HFFc6 (cell line): ENCODE measurements at regions not wholly inside any gene's neighbourhood (a gene's known extent, or its start where the extent isn't known, plus 50 kb on each side); places are given as distances from the start of the nearest gene placed in this dataset.
A peak's percentile ranks its signal among the peaks of the same experiment; 100 is the strongest.

Source experiments
- DNase-seq: peaks from one replicate; pipeline ENCODE4 v3.0.0-alpha.2; 2018
- H3K27ac Mint-ChIP-seq: 2 replicates; pipeline ENCODE4 v1.8.0; 2020; ENCODE audit warnings: mild to moderate bottlenecking, mixed read lengths
- H3K27me3 Mint-ChIP-seq: 2 replicates; pipeline ENCODE4 v1.8.0; 2021; ENCODE audit warnings: mild to moderate bottlenecking, moderate library complexity, mixed read lengths; ENCODE audit not compliant: insufficient read depth
- H3K36me3 Mint-ChIP-seq: 2 replicates; pipeline ENCODE4 v1.8.0; 2021; ENCODE audit warnings: low read depth, mixed read lengths
- H3K4me1 Mint-ChIP-seq: 2 replicates; pipeline ENCODE4 v1.8.0; 2020; ENCODE audit warnings: low read depth, mixed read lengths
- H3K4me3 Mint-ChIP-seq: 2 replicates; pipeline ENCODE4 v1.8.0; 2020; ENCODE audit warnings: mild to moderate bottlenecking, moderate library complexity, mixed read lengths
- H3K9me3 Mint-ChIP-seq: 2 replicates; pipeline ENCODE4 v1.8.0; 2020; ENCODE audit warnings: mild to moderate bottlenecking, mixed read lengths
- TF ChIP-seq, protein P1 (sequence below): fragments of 200-600 bp; sonication (generic); IDR thresholded peaks from 2 replicates; pipeline ENCODE4 v1.5.0; 2021; ENCODE audit warnings: antibody characterized with exemption, mild to moderate bottlenecking

DNA sequence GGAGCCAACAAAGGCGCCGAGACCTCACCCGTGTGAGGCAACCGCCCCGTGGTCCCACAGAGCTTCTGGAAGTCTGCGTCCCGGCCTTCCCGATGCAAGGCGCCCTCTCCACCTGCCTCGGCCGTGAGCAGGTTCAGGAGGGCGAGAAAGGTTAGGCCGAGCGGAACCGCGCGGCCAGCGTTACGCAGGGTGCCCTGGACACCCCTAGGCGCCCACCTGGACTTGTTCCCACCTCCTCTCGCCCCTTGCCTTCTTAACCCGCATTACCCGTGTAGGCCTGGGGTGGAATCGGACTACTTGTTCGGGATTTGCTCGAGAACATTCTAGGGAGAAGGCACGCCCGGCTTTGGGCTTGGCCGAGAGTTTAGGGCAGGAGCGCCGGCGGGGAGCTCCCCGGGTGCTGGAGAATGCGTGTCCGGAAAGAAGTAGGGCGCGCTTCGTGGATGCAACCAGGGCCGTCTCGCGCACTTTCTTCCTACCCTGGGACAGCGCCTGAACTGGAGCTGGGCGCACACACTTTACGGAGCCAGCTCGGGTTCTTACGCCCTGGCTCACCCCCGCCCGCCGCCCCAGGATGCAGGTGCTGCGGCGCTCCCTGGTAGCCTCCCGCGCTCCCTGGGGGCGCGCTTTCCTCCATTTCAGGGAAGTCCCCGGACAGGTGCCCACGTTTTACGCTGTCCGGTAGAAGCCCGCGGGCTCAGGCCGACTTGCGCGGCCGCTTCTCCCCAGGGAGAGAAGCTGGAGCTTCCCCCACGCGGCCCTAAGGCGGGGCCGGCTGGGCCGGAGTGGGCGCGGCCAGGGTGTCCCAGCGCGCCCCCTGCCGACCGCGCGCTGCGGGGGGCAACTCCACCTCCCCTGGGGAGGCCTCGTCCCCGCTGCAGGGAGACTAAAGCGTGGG, 74.5 kb downstream of the INSIG1 start:
- DNase-seq, result no peak
- TF ChIP-seq, protein P1, sequence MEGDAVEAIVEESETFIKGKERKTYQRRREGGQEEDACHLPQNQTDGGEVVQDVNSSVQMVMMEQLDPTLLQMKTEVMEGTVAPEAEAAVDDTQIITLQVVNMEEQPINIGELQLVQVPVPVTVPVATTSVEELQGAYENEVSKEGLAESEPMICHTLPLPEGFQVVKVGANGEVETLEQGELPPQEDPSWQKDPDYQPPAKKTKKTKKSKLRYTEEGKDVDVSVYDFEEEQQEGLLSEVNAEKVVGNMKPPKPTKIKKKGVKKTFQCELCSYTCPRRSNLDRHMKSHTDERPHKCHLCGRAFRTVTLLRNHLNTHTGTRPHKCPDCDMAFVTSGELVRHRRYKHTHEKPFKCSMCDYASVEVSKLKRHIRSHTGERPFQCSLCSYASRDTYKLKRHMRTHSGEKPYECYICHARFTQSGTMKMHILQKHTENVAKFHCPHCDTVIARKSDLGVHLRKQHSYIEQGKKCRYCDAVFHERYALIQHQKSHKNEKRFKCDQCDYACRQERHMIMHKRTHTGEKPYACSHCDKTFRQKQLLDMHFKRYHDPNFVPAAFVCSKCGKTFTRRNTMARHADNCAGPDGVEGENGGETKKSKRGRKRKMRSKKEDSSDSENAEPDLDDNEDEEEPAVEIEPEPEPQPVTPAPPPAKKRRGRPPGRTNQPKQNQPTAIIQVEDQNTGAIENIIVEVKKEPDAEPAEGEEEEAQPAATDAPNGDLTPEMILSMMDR, result peak; percentile 65
- peaks cover 4% of the 10 kb centered on the region; the same call in 1 of the 2 replicates for H3K36me3 Mint-ChIP-seq
- H3K27me3 Mint-ChIP-seq, result peaks cover 58% of the 10 kb centered on the region
- no peak overlapping the region for H3K27ac Mint-ChIP-seq
- peaks cover 8% of the 10 kb centered on the region; the same call in 1 of the 2 replicates for H3K4me1 Mint-ChIP-seq
- H3K4me3 Mint-ChIP-seq, result no peak overlapping the region
- H3K9me3 Mint-ChIP-seq, result no peaks in the 10 kb centered on the region; the same call in 1 of the 2 replicates

DNA sequence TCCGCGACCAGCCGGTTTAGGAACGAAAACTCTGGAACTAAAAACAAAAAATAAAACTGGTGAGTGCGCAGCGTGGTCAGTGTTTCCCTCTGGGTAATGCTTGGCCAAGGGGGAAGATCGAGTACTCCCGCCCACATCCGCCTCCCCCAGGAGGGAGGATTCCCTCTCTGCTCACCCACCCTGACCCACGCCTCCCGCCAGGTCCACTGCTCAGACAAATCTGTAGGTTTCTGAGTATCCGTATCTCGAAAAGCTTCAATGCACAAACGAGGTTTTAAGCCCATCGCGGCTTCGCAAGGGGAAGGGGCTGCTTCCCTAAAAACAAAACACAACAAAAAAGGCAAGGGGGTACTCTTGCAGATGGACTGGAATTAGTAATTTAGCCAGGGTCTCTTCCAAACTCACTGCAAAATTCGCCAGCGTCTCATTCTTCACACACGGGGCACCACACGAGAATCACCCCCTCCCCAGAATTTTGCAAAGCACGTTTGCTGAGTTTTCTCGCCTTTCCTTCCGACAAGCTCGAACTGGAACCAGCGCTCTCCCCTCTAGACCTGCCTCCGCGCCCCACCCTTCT, 75.2 kb downstream of the INSIG1 start:
- DNase-seq, result no peak

DNA sequence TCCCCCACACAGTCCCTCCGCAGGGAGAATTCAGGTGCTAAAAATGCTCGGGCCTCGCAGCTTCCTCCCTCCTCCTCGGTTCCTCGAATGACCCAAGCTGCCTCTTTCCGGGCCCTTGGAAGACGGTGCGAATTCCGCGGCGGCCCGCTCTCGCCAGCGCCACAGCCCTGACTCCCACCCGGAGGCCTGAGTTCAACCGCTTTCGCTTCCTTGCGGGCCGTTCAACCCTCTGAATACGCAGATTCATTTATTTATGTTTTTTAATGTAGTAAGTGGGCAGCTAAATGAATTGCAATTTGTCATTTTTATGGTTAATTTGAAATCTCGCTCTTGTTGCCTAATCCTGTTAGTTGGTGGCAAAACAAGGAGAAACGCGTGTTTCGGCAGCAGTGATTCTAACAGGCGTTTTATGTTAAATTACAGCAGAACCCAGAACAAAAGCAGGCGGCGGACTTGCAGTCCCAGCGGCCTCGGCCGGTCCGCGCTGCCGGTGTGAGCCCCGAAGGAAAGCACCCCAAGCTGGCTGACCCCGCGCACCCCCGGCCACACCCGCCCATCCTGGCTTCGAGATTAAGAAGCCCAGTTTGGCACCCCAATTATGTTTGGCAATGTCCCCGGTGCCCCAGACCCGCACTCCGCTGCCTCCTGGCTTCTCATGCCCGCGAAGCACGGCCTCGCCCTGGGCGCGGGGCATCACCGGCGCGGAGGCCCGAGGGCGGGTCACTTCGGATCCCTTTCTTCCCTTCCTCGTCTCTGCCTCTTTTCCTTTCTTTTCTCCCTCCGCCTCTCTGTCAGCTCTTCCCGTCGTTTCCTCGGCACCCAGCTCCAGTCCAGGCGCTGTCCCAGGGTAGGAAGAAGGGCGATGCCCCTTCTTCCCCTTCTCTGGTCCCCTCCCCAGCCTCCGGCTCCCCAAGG, 75.9 kb downstream of the INSIG1 start:
- Mint-ChIP-seq H3K4me3 (peak overlapping the region; percentile 56; the same call in 1 of the 2 replicates), H3K27me3 (peaks cover 61% of the 10 kb centered on the region), H3K4me1 (peaks cover 8% of the 10 kb centered on the region; the same call in 1 of the 2 replicates), H3K27ac (no peak overlapping the region), H3K9me3 (no peaks in the 10 kb centered on the region; the same call in 1 of the 2 replicates), H3K36me3 (peaks cover 4% of the 10 kb centered on the region; the same call in 1 of the 2 replicates)
- DNase-seq, result no peak
- TF ChIP-seq, protein P1, result no peak

More for the DNA sequence above, 75.2 kb downstream of the INSIG1 start:
- Mint-ChIP-seq H3K9me3 (no peaks in the 10 kb centered on the region; the same call in 1 of the 2 replicates), H3K36me3 (peaks cover 4% of the 10 kb centered on the region; the same call in 1 of the 2 replicates), H3K27me3 (peaks cover 58% of the 10 kb centered on the region), H3K27ac (no peak overlapping the region), H3K4me3 (peak overlapping the region; percentile 56; the same call in 1 of the 2 replicates), H3K4me1 (peaks cover 8% of the 10 kb centered on the region; the same call in 1 of the 2 replicates)
- TF ChIP-seq, protein P1, result no peak

DNA sequence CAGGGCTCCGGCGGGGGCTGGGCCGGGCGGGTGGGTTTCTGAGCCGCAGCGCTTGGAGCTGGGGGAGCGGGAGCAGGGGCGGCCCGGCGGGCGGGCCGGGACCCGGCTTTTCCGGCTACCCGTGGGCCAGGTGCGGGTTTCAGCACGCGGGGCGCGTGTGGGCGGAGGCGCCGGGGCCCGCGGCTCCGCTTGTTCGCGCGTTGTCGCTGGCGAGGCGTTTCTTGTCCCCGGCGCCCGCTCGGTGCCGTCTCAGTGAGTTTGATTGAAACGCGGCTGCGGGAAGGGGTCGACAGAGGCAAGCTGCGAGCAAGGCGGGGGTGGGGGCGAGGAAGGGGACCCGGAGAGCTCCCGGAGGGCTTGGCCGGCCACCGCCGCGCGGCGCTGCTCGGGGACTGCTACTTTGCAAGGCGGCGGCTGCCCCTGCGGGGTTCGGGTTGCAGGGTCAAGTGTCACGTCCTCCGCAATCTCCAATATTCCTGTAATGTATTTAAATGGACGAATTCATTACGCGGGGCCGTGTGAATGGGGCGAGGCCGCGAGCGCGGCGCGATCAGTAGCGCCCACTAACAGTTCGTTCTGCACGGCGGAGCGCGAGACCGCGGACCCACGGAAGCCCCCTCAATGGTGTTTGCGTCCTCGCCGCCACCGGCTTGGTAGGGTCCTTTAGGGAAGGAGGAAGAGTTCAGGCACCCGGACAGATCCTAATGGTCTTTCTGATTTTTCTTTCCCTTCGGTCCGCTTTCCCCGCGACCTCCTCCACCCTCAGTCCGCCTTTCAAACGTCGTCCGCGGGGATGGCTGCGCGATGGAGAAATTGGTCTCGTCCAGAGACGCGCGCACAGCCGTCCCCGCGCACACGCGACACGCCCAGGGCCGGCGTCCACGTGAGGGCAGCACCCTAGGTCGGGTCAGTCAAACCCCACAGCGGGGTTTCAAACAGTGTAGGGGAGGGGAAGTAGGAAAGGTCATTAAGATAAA, 76.9 kb downstream of the INSIG1 start:
- H3K36me3 Mint-ChIP-seq, result peaks cover 4% of the 10 kb centered on the region; the same call in 1 of the 2 replicates

More for the DNA sequence above, 76.9 kb downstream of the INSIG1 start:
- Mint-ChIP-seq H3K27me3 (peaks cover 66% of the 10 kb centered on the region), H3K4me1 (peaks cover 8% of the 10 kb centered on the region; the same call in 1 of the 2 replicates), H3K9me3 (no peaks in the 10 kb centered on the region; the same call in 1 of the 2 replicates), H3K4me3 (no peak overlapping the region), H3K27ac (no peak overlapping the region)
- DNase-seq, result no peak
- TF ChIP-seq, protein P1, result no peak
